HFF-Myc (cell line): ENCODE measurements at regions not wholly inside any gene's neighbourhood (a gene's known extent, or its start where the extent isn't known, plus 50 kb on each side); places are given as distances from the start of the nearest gene placed in this dataset.
"Not testable (repeated sequence)": the region's sequence is repeated elsewhere in the genome, so short reads cannot be mapped to it uniquely, and the experiment has no call there.

ENCODE experiments used
- DNase-seq: peaks from one replicate; pipeline ENCODE4 v3.0.0-alpha.2; 2011; ENCODE audit warnings: low read depth; ENCODE audit errors: extremely low read depth
- H3K4me3 ChIP-seq: replicated peaks from 2 replicates; pipeline ENCODE4 v1.5.1; 2011; ENCODE audit warnings: low read depth, mild to moderate bottlenecking, control low read depth, low read length

DNA sequence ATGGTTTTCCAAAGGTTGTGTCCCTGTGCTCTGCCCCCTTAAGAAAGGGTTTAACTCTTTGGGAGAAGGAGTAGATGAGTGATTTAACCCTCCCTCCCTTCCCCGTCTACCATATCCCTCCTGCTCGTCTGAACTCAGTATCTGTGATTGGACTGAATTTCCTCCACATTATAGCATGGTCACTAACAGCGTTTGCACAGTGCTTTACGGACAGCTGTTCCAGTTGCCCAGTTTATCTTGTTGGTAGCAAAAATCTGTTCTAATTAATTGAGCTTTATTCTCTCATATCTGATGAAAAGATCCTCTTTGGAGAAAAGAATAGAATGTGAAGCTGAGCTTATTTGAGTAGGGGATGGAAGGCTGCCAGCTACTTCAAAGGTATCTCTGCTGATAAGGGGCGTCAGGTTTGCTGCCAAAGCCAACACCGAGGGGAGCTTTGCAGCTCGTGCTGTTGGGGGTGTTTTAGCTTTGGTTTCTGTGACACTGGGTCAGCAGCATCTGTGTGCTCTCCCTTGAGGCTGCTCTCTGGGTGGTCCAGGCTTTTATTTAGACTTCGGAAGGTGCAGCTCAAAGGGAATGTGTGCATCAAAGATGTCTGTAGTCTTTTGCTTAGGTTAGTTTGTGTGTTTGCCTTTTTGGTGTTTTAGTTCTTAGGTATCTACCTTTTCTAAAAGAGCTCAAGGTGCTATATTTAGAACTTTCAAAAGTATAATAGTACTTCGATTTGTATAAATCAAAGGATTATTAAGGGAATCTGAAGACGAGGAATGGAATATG lies 118.8 kb upstream of the IKBKE start:
- not testable (repeated sequence) for H3K4me3 ChIP-seq, DNase-seq

DNA sequence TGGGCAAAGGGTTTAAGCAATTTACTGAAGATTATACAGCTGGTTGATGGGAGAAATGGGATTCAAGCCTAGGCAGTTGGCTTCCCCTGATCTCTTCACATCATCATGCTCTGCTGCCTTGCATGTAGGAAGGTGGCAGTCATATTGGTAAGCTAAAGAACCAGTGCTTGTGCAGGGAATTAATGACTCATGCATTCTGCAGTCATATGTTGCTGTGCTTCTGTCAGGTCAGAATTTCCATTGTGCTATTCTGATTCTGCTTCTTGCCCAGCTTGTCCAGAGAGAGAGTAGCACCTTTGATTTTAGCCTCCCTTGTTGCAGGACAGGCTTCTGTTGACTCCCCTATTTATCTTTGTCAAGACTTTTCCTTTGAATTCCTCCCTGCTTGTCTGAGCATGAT lies 114.0 kb upstream of the IKBKE start:
- DNase-seq: peak; percentile 9
- H3K4me3 ChIP-seq: not testable (repeated sequence)

DNA sequence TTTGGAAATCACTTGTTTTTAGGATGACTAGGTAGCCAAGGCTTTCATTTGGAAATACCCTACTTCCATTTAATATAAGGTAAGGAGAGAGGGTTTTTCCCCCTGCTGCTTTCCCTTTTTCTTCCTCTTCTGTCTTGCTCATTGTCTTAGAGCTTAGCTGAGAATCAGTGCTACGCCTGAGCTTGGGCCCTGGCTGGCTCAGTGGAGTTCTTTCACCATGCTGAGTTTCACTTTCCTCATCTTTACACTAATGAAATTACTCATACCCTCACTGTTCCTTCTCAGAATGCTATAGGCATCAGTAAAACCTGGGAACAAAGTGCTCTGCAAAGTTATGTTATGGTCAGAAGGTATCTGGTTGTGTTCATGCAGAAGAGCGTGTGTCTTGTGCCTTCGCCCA lies 112.3 kb upstream of the IKBKE start:
- DNase-seq, H3K4me3 ChIP-seq: not testable (repeated sequence)

GRCh38 chr1:206358771-206359170 lies 111.5 kb upstream of the IKBKE start:
- not testable (repeated sequence) for DNase-seq, H3K4me3 ChIP-seq

DNA sequence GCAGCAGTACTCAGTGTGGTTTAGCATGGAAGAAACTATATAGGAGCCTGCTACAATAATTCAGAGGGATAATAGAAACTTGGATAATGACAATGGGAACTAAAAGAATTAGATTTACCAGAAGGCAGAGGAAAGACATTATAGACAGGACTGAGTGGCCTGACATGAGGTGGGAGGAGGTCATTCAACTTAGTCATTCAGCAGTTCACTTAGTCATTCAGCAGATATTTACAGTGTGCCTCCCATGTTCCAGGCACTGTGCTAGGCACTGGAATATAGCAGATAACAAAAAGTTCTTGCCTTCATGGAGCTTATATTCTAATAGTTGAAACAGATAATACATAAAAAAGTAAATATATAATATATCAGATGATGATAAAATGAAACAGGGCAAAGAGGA lies 110.9 kb upstream of the IKBKE start:
- DNase-seq, H3K4me3 ChIP-seq: not testable (repeated sequence)

DNA sequence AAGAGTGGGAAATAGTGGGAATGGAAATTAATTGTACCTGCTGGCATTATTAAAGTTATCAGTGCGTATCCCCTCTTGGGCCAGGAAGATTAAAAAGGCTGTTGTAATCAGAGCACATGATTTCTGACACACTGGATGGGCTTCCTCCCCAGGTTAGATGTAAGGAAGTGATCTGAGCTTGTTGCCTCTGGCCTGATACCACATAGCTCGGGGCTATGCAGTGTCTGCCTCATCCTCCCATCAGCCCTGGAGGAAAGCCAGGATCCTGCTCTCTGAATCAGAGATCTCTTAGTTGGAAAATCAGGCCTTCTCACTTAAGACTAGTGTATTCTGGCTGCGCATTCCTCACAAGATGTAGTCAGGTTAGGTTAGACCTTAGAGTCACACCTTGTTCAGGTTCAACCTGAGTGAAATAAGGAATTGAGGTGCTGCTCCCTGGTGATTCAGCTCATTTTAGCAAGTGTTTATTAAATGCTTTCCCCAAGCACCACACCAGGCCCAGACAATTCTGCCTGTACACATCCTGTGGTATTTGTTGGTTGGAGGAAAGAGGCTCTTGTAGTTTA lies 108.2 kb upstream of the IKBKE start:
- DNase-seq, H3K4me3 ChIP-seq: not testable (repeated sequence)

DNA sequence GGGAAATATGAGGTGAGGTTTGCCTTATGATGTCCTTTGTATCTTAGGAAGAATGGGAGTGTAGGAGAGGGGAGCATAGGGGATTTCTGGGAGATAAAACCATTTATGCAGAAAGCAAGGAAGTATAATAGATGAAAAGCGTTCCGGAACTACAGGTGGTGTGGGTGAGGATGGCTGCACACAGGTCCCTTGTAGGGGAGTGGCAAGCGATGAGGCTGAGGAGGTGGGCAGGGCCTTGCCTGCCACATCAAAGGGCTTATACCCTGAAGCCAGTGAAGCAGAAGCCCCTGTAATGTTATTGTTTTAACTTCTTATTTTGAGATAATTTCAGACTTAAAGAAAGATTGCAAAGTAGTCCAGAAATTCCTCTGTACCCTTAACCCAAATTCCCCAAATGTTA lies 107.3 kb upstream of the IKBKE start:
- DNase-seq, H3K4me3 ChIP-seq: not testable (repeated sequence)

DNA sequence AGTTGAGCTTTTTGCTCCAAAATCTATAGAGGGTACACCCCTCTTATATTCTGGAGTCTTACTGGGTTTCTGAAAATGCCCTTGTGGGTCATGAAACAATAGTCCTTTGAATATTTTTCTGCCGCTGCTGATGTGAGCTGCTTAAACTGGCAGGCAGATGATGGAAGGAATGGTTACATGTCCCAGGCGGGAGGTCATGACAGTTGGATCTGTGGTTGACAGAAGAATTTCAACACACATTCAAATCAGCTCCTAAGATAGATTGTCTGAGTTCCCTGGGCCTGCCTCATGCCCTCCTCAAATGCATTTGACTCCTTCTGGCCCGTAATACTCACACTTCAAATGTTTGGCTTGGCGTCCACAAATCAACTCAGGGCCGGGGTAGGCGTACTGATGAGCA lies 105.0 kb upstream of the IKBKE start:
- DNase-seq, H3K4me3 ChIP-seq: not testable (repeated sequence)

GRCh38 chr1:206366131-206366530 lies 104.1 kb upstream of the IKBKE start:
- H3K4me3 ChIP-seq: not testable (repeated sequence)
- peak; percentile 24 for DNase-seq

DNA sequence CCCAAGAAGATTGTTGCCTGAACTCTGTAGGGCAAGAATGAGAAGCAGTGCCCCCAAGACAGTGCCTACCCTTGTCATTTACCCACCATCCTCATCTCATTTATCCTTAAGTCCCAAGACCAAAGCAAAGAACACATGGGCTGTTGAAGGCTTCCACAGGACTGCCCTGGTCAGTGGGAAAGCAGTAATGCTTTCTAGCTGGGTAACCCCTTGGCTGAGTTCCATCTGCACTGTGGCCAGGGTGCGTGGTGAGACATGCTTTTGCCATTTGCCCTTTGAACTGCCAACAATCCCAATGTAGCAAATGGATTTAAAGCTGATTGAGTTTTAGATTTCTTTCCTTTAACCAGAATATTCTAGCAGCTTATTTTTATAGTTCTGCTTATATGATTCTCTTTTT lies 103.5 kb upstream of the IKBKE start:
- not testable (repeated sequence) for DNase-seq, H3K4me3 ChIP-seq

DNA sequence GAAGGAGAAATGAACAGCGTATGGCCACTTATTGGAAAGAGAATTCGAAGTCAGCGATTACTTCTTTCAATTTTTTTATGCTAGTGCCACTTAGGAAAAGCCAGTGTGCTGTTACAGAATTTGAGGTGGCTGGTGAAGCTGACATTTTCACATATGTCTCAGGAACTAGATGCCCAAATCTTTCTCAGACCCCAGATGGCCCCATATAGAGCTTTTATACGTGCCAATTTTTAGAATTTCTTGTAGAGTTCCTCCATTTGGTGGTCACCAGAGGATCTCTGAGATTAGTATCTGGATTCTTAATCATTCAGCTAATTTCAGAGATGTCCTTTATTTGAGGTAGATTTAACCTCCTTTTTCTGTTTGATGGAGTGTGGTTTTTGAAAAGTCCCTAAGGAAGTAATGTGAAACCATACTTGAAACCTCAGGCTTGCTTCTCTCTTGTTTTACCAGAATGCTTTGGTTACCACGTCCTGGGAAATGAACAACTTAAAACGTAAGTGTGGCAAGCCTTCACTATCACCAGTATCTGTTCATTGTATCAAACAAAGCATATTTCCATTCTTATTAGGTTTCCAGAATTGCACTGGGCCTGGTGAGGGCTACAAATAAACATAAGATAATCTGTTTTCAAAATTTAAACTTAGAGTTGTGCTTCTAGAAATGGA lies 102.2 kb upstream of the IKBKE start:
- H3K4me3 ChIP-seq, DNase-seq: not testable (repeated sequence)

- not testable (repeated sequence) for DNase-seq, H3K4me3 ChIP-seq
Observed at GRCh38 chr1:206374725-206375124, 95.6 kb upstream of the IKBKE start.

- not testable (repeated sequence) for H3K4me3 ChIP-seq
Observed at GRCh38 chr1:206375552-206375951, 94.7 kb upstream of the IKBKE start.

DNA sequence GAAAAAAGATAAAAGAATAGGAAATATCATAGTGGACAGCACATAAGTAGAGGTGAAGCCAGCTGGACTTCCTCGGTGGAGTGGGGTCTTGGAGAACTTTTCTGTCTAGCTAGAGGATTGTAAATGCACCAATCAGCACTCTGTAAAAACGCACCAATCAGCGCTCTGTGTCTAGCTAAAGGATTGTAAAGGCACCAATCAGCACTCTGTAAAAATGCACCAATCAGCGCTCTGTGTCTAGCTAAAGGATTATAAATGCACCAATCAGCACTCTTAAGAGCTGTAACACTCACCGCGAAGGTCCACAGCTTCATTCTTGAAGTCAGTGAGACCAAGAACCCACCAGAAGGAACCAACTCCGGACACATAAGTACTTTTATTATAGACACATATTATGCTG lies 91.8 kb upstream of the IKBKE start:
- H3K4me3 ChIP-seq: not testable (repeated sequence)

More at GRCh38 chr1:206375552-206375951, 94.7 kb upstream of the IKBKE start:
- not testable (repeated sequence) for DNase-seq

DNA sequence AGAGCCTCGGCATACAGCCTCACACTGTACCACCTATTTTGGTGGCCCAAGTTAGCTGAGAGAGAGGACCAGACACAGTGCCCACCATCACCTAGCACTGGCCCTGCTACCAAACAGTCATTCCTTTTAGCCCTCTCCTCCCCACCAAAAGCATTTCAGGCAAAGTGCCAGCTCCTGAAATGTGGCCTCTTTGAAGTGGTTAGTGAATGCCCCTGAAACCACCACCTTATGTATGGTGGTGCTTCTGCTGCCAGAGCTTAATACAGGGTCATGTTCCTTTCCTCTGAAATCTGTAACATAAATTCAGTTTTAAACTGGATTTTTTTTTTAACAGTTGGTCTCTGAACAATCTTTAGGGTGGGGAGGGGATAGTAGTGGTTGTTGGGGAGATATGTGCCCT lies 91.0 kb upstream of the IKBKE start:
- not testable (repeated sequence) for H3K4me3 ChIP-seq

More for the DNA sequence above, 91.8 kb upstream of the IKBKE start:
- not testable (repeated sequence) for DNase-seq

GRCh38 chr1:206380163-206380790 lies 90.0 kb upstream of the IKBKE start:
- peak; percentile 0 for DNase-seq
- H3K4me3 ChIP-seq: not testable (repeated sequence)

More for the DNA sequence above, 91.0 kb upstream of the IKBKE start:
- DNase-seq: not testable (repeated sequence)

DNA sequence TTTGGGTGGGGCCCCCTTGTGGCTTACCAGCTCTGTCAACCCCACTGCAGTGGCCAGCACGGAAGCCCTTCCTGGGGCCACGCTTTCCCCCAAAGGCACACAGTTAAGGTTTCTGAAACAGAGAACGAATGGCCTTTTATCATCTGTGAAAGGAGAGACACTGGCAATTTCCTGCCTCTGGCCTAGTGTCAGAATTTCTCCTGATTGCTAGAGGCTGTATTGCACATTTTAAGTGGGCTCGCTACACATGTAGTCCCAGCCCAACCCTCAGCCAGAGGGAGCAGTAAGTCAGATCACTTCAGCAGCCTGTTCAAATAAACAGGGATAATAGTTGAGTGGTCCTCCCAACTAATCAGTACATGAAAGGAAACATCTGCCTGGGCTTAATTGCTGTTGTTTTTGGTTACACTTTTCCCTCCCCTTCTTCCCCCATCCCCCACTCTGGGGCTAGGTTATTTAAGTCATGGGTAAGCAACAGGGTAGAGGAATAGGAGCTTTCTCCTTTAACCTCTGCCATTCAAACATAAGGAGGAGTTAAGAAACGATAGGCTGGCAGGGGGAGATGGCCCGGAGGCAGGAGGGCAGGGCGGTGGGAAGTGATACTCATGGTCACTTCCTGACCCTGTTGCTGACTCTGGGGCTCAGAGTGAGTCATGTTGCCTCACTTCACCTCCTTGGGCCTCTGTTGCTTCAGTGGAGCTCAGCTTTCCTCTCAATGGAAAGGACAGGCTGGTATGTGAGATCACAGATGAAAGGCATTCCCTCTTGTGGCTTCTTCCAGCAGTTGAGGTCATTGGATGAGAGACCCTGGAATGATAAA lies 89.3 kb upstream of the IKBKE start:
- not testable (repeated sequence) for H3K4me3 ChIP-seq
- peak; percentile 2 for DNase-seq
